ENCODE measurements at regions not wholly inside any gene's neighbourhood (a gene's known extent, or its start where the extent isn't known, plus 50 kb on each side); places are given as distances from the start of the nearest gene placed in this dataset.

DNA sequence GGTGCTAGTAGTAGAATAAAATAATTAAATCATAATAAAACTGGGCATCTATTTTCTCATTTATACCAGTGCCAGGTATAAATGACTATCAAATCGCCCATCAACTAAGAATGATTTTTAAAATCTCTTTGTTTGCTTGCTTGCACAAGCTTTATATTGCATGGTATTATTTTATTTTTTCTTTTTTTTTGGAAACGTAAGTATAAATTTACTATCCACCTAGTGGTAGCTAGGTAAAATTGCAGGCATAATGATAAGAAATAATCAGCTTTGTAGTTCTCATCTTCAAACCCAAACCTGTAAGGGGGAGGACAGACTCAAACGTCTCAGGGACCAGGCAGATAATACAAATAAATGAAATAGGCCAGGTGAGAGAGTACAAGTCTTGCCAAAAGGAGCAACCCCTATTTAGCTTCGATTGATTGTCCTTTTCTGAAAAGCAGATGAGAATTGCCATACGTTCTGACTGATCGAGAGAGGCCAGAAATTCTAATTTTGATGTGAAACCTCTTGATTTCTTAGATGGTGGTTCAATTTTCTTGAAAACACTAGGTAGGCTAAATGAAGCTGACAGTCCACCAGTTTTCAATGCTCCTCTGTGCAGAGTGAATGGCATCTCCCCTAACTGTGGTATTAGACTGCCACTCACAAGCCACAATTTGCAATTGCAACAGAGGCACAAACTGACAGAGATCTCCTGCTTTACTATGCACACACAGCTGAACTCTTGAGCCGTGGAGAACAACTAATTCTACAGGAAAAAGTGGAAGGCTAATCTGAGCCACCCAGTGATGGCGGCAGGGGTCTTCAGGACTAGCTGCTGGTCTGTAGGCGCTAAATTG is 189.3 kb downstream of the DACT1 start:
- TF ChIP-seq, protein P1, sequence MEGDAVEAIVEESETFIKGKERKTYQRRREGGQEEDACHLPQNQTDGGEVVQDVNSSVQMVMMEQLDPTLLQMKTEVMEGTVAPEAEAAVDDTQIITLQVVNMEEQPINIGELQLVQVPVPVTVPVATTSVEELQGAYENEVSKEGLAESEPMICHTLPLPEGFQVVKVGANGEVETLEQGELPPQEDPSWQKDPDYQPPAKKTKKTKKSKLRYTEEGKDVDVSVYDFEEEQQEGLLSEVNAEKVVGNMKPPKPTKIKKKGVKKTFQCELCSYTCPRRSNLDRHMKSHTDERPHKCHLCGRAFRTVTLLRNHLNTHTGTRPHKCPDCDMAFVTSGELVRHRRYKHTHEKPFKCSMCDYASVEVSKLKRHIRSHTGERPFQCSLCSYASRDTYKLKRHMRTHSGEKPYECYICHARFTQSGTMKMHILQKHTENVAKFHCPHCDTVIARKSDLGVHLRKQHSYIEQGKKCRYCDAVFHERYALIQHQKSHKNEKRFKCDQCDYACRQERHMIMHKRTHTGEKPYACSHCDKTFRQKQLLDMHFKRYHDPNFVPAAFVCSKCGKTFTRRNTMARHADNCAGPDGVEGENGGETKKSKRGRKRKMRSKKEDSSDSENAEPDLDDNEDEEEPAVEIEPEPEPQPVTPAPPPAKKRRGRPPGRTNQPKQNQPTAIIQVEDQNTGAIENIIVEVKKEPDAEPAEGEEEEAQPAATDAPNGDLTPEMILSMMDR (IDR thresholded peaks at IDR 0.05; ENCODE audit: poor library complexity, severe bottlenecking) = peak; percentile 39
- H3K4me1 ChIP-seq (ENCODE audit: insufficient read depth, poor library complexity, severe bottlenecking) = peaks cover 8% of the 10 kb centered on the region
- no peaks in the 10 kb centered on the region for H3K27me3 ChIP-seq (ENCODE audit: insufficient read depth, poor library complexity, severe bottlenecking)
- no peak for ATAC-seq (ENCODE audit: low read depth)
- H3K27ac ChIP-seq (ENCODE audit: poor library complexity, severe bottlenecking) = no peak overlapping the region
- H3K4me3 ChIP-seq (ENCODE audit: severe bottlenecking) = no peak overlapping the region
- no peaks in the 10 kb centered on the region for H3K9me3 ChIP-seq (ENCODE audit: severe bottlenecking)
- no peaks in the 10 kb centered on the region for H3K36me3 ChIP-seq (ENCODE audit: low read depth)
- DNase-seq (ENCODE audit: low spot score) = no peak

DNA sequence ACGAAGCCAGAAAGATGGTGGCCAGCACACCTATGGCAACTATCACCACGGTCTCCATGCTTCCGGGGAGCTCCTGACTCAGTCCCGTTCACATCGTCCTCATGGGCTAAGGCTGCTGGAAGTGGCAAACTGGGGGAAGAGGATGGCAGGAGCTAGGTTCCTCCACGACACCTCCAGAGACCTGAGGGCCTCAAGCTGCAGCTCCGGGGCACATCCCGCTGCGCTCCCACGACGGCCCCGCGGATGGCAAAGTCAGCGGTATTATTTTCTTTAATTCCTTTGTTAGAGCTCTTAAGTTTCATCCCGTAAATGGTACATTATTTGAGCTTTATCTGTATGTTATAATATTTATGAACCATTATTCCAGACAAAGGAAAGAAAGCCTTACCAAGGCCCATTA is 190.5 kb downstream of the DACT1 start:
- DNase-seq (ENCODE audit: low spot score) (no peak), ATAC-seq (ENCODE audit: low read depth) (no peak)
- no peaks in the 10 kb centered on the region for H3K9me3 ChIP-seq (ENCODE audit: severe bottlenecking)
- H3K27me3 ChIP-seq (ENCODE audit: insufficient read depth, poor library complexity, severe bottlenecking) = no peaks in the 10 kb centered on the region
- H3K27ac ChIP-seq (ENCODE audit: poor library complexity, severe bottlenecking) = no peak overlapping the region
- no peaks in the 10 kb centered on the region for H3K36me3 ChIP-seq (ENCODE audit: low read depth)
- no peak overlapping the region for H3K4me3 ChIP-seq (ENCODE audit: severe bottlenecking)
- TF ChIP-seq, protein P1 (IDR thresholded peaks at IDR 0.05; ENCODE audit: poor library complexity, severe bottlenecking) = no peak
- H3K4me1 ChIP-seq (ENCODE audit: insufficient read depth, poor library complexity, severe bottlenecking) = peaks cover 8% of the 10 kb centered on the region

DNA sequence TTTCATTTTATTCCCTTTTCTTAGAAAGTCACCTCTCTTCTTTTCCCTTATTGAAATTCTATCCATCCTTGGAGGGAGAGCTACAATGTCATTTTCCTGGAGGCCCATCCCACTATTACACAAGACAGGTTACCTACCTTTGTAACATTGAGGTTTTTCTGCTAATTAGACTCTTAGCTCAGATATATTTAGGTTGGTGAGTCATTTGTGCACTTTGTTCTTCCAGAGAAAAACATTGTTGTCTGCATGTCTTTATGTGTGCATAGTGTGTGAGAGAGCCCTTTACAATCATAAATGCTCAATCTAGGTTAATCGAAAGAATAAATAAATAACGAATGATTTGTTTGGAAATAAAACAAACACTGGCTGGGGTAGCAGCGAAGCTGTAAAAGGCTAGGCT is 191.8 kb downstream of the DACT1 start:
- no peaks in the 10 kb centered on the region for H3K36me3 ChIP-seq (ENCODE audit: low read depth)
- peaks cover 8% of the 10 kb centered on the region for H3K4me1 ChIP-seq (ENCODE audit: insufficient read depth, poor library complexity, severe bottlenecking)
- no peaks in the 10 kb centered on the region for H3K27me3 ChIP-seq (ENCODE audit: insufficient read depth, poor library complexity, severe bottlenecking)
- DNase-seq (ENCODE audit: low spot score) (no peak), ATAC-seq (ENCODE audit: low read depth) (peak; percentile 75)
- TF ChIP-seq, protein P1 (IDR thresholded peaks at IDR 0.05; ENCODE audit: poor library complexity, severe bottlenecking) = no peak
- H3K4me3 ChIP-seq (ENCODE audit: severe bottlenecking) = no peak overlapping the region
- no peak overlapping the region for H3K27ac ChIP-seq (ENCODE audit: poor library complexity, severe bottlenecking)
- H3K9me3 ChIP-seq (ENCODE audit: severe bottlenecking) = no peaks in the 10 kb centered on the region

DNA sequence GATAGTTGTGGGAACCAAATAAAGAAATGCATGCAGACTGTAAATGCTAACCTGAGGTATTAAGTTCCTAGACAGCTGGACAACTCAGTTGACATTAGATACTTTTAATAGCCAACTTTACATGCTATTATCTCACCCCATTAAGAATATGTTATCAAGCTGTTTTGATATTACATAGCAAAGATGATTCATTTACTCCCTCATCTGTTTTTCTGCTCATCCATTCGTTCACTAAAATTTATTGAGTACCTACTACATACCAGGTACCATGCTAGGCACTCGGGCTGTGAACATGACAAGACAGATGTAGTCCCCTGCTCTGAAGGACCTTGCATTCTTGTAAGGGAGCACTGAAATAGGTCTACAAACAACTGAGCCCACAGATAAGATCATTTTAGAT is 192.4 kb downstream of the DACT1 start:
- DNase-seq (ENCODE audit: low spot score) (no peak), ATAC-seq (ENCODE audit: low read depth) (0 out of 3 replicates have a peak, but pooled peaks have one; percentile 12)
- Histone ChIP-seq H3K36me3 (ENCODE audit: low read depth) (no peaks in the 10 kb centered on the region), H3K4me1 (ENCODE audit: insufficient read depth, poor library complexity, severe bottlenecking) (peaks cover 8% of the 10 kb centered on the region), H3K27ac (ENCODE audit: poor library complexity, severe bottlenecking) (no peak overlapping the region), H3K9me3 (ENCODE audit: severe bottlenecking) (no peaks in the 10 kb centered on the region), H3K4me3 (ENCODE audit: severe bottlenecking) (no peak overlapping the region), H3K27me3 (ENCODE audit: insufficient read depth, poor library complexity, severe bottlenecking) (no peaks in the 10 kb centered on the region)
- TF ChIP-seq, protein P1 (IDR thresholded peaks at IDR 0.05; ENCODE audit: poor library complexity, severe bottlenecking) = no peak

DNA sequence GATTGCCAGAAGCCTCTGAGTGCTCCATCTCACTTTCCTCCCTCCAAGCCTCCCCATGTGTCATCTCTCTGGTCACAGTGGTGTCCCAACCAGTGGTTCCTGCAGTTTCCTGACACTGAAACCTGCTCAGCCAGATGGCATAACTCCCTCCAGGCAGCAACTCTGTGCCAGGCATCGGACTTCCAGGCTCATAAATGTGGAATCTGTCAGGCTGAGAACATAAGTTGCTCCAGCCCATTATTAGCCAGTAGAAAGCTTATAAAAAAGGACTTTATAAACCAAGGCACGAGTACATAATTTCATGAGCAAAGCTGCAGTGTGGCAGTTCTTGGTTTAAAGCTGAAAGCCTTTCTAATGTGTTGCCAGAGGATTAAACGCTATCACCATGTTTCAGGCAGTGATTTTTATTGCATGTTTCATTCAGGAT is 194.3 kb downstream of the DACT1 start:
- no peak for ATAC-seq (ENCODE audit: low read depth)
- Histone ChIP-seq H3K4me3 (ENCODE audit: severe bottlenecking) (no peak overlapping the region), H3K4me1 (ENCODE audit: insufficient read depth, poor library complexity, severe bottlenecking) (peaks cover 8% of the 10 kb centered on the region), H3K27me3 (ENCODE audit: insufficient read depth, poor library complexity, severe bottlenecking) (no peaks in the 10 kb centered on the region), H3K9me3 (ENCODE audit: severe bottlenecking) (no peaks in the 10 kb centered on the region), H3K27ac (ENCODE audit: poor library complexity, severe bottlenecking) (no peak overlapping the region), H3K36me3 (ENCODE audit: low read depth) (no peaks in the 10 kb centered on the region)
- no peak for DNase-seq (ENCODE audit: low spot score)
- TF ChIP-seq, protein P1 (IDR thresholded peaks at IDR 0.05; ENCODE audit: poor library complexity, severe bottlenecking) = no peak

Data from RWPE2 (cell line).